K562 (cell line): ENCODE measurements at regions not wholly inside any gene's neighbourhood (a gene's known extent, or its start where the extent isn't known, plus 50 kb on each side); places are given as distances from the start of the nearest gene placed in this dataset.

Experiments
- ATAC-seq: fragments of 200-7000 bp; cut with Tn5 transposase; 3 replicates; pipeline ENCODE4 v1.9.1; 2020; ENCODE audit warnings: moderate library complexity
- BruUV-seq: library from RNA; stranded (reverse); fragments of 400-500 nt; replicated peaks from 2 replicates; lab custom pipeline; 2021; lab: Mats Ljungman, UMichigan
- CTCF ChIA-PET: fragments of 300-600 bp; formaldehyde crosslinking; extraction: SDS; loops from one replicate; lab custom pipeline; 2021; ENCODE audit warnings: low intra/inter-chr PET ratio; lab: Yijun Ruan, JAX
- POLR2A ChIA-PET: fragments of 300-600, 350-650 bp; sonication (Branson Sonifier 250); formaldehyde crosslinking; extraction: SDS; loops from one replicate; lab custom pipeline; 2021; ENCODE audit warnings: antibody characterized with exemption, inconsistent platforms; lab: Yijun Ruan, JAX
- DNase-seq, 4 experiments: peaks; one replicate each; pipeline versions ENCODE4 v3.0.0 to v3.0.0-alpha.2; 2011 to 2018; ENCODE audit warnings: low spot score in 3 of 4, mixed read lengths in 3 of 4; ENCODE audit errors: extremely low read depth in 1 of 4
- FAIRE-seq: peaks from 2 replicates; lab custom pipeline; 2011; peaks lifted over from hg19 to GRCh38; lab: Jason Lieb, UNC
- H2AFZ ChIP-seq: 2 replicates; pipeline ENCODE4 v1.6.0; 2011; ENCODE audit warnings: low read depth, low read length, control low read depth, inconsistent platforms
- H3K27ac ChIP-seq: fragments of 200-600 bp; 3 replicates; pipeline ENCODE4 v1.8.0; 2011; ENCODE audit warnings: low read depth, mild to moderate bottlenecking, control low read depth, inconsistent platforms, low read length, moderate library complexity, mixed read lengths; ENCODE audit errors: extremely low read depth
- H3K27me3 ChIP-seq, 2 experiments: fragments of 300-600 bp in 1 of 2; 2 replicates in 1 of 2; 3 replicates in 1 of 2; pipeline versions ENCODE4 v1.6.0 to v1.8.0; 2011; ENCODE audit warnings: inconsistent platforms in 2 of 2, low read length in 2 of 2, mild to moderate bottlenecking in 1 of 2, mixed read lengths in 1 of 2, moderate library complexity in 1 of 2; ENCODE audit not compliant: control insufficient read depth in 2 of 2, insufficient read depth in 2 of 2
- H3K36me3 ChIP-seq: fragments of 300-600 bp; 3 replicates; pipeline ENCODE4 v1.8.0; 2011; ENCODE audit warnings: mild to moderate bottlenecking, low read length, inconsistent platforms; ENCODE audit not compliant: control insufficient read depth, insufficient read depth
- H3K4me1 ChIP-seq, 2 experiments: fragments of 200-600 bp in 1 of 2; replicated peaks in 1 of 2; 2 replicates in 1 of 2; 3 replicates in 1 of 2; pipeline versions ENCODE4 v1.5.1 to v1.8.0; 2011; ENCODE audit warnings: inconsistent platforms in 2 of 2, low read length in 2 of 2, mild to moderate bottlenecking in 1 of 2, mixed read lengths in 1 of 2, moderate library complexity in 1 of 2; ENCODE audit not compliant: control insufficient read depth in 2 of 2, insufficient read depth in 2 of 2
- H3K4me2 ChIP-seq: 2 replicates; pipeline ENCODE4 v1.6.1; 2011; ENCODE audit warnings: low read length, control low read depth, inconsistent platforms, mixed read lengths; ENCODE audit not compliant: insufficient read depth
- H3K4me3 ChIP-seq: fragments of 200-600 bp; sonication (generic), shearing (Covaris generic); 2 replicates; pipeline ENCODE4 v1.5.1; 2016; ENCODE audit warnings: control low read depth, inconsistent platforms
- H3K79me2 ChIP-seq: fragments of 200-600 bp; 3 replicates; pipeline ENCODE4 v1.8.0; 2011; ENCODE audit warnings: low read length, inconsistent platforms; ENCODE audit not compliant: control insufficient read depth, insufficient read depth
- H3K9ac ChIP-seq, 2 experiments: 2 replicates each; pipeline versions ENCODE4 v1.6.0 to v1.6.1; 2011; ENCODE audit warnings: low read depth in 2 of 2, low read length in 2 of 2, control low read depth in 1 of 2, inconsistent platforms in 1 of 2, mild to moderate bottlenecking in 1 of 2, mixed read lengths in 1 of 2; ENCODE audit not compliant: insufficient read depth in 1 of 2
- H3K9me1 ChIP-seq: one replicate; pipeline ENCODE4 v1.6.0; 2011; ENCODE audit warnings: inconsistent platforms, mild to moderate bottlenecking, low read length, moderate library complexity; ENCODE audit not compliant: control insufficient read depth, insufficient read depth
- H3K9me3 ChIP-seq: replicated peaks from 2 replicates; pipeline ENCODE4 v1.5.1; 2011; ENCODE audit warnings: low read depth, low read length, inconsistent platforms; ENCODE audit not compliant: control insufficient read depth, insufficient read depth
- H4K20me1 ChIP-seq: replicated peaks from 2 replicates; pipeline ENCODE4 v1.6.1; 2011; ENCODE audit warnings: low read length, inconsistent platforms, mixed read lengths; ENCODE audit not compliant: control insufficient read depth, insufficient read depth
- ARID1B ChIP-seq: fragments of 450-650 bp; IDR thresholded peaks from 2 replicates; pipeline ENCODE4 v1.6.1; 2016; ENCODE audit warnings: antibody characterized with exemption, mild to moderate bottlenecking, inconsistent platforms
- BHLHE40 ChIP-seq: IDR thresholded peaks from 2 replicates; pipeline ENCODE4 v1.6.1; 2011; ENCODE audit warnings: low read length, improper control_type of control experiment
- CTBP1 ChIP-seq: fragments of 450-650 bp; IDR thresholded peaks from 2 replicates; pipeline ENCODE4 v1.6.1; 2016; ENCODE audit warnings: borderline replicate concordance
- HDAC2 ChIP-seq: fragments of 450-650 bp; IDR thresholded peaks from 2 replicates; pipeline ENCODE4 v1.6.1; 2016; ENCODE audit warnings: mild to moderate bottlenecking
- HNRNPK ChIP-seq: fragments of 200-400 bp; formaldehyde crosslinking; IDR thresholded peaks from one replicate; pipeline ENCODE4 v1.6.1; 2018; ENCODE audit warnings: mild to moderate bottlenecking, low read depth, low read length; ENCODE audit not compliant: poor library complexity, severe bottlenecking
- LARP7 ChIP-seq: fragments of 450-650 bp; IDR thresholded peaks from 2 replicates; pipeline ENCODE4 v1.6.1; 2016
- LEF1 ChIP-seq: fragments of 450-650 bp; IDR thresholded peaks from 2 replicates; pipeline ENCODE4 v1.6.1; 2016; ENCODE audit warnings: mild to moderate bottlenecking
- MYBL2 ChIP-seq, 2 experiments: fragments of 450-650 bp in 1 of 2; sonication (generic) in 1 of 2; formaldehyde crosslinking in 1 of 2; IDR thresholded peaks; 2 replicates each; pipeline versions ENCODE4 v1.6.1 to v1.8.1; 2017 to 2022; ENCODE audit warnings: borderline replicate concordance in 1 of 2, inconsistent platforms in 1 of 2, low read depth in 1 of 2, mild to moderate bottlenecking in 1 of 2, missing genetic modification reagents in 1 of 2, moderate library complexity in 1 of 2
- NFRKB ChIP-seq: fragments of 450-650 bp; IDR thresholded peaks from 2 replicates; pipeline ENCODE4 v1.6.1; 2016; ENCODE audit warnings: low read depth
- SAFB ChIP-seq: fragments of 200-400 bp; formaldehyde crosslinking; IDR thresholded peaks from 2 replicates; pipeline ENCODE4 v1.6.1; 2017; ENCODE audit warnings: low read depth, low read length, borderline replicate concordance
- SREBF1 ChIP-seq: fragments of 150-350 bp; IDR thresholded peaks from 2 replicates; pipeline ENCODE4 v1.6.1; 2014; ENCODE audit warnings: antibody characterized with exemption, low read depth, low read length, borderline replicate concordance
- SRSF3 ChIP-seq: fragments of 200-400 bp; formaldehyde crosslinking; IDR thresholded peaks from 2 replicates; pipeline ENCODE4 v1.6.1; 2016; ENCODE audit warnings: mild to moderate bottlenecking, low read length, moderate library complexity; ENCODE audit not compliant: insufficient read depth
- TAF9B ChIP-seq: fragments of 450-650 bp; IDR thresholded peaks from 2 replicates; pipeline ENCODE4 v1.6.1; 2018; ENCODE audit warnings: mild to moderate bottlenecking; ENCODE audit not compliant: partially characterized antibody
- ZNF384 ChIP-seq: IDR thresholded peaks from 2 replicates; pipeline ENCODE4 v1.6.1; 2012; ENCODE audit warnings: low read depth, low read length, improper control_type of control experiment
- ZNF431 ChIP-seq: sonication (generic); formaldehyde crosslinking; IDR thresholded peaks from 2 replicates; pipeline ENCODE4 v1.8.0; 2022; ENCODE audit warnings: mild to moderate bottlenecking, missing genetic modification reagents
- ZNF668 ChIP-seq: fragments of 250-450 bp; sonication (Bioruptor Pico); IDR thresholded peaks from 2 replicates; pipeline ENCODE4 v1.8.0; 2022; ENCODE audit warnings: mild to moderate bottlenecking, inconsistent platforms
- WGBS: fragments of 100-300 bp; shearing (Covaris generic); methylation state at CpG from one replicate; pipeline ENCODE4 v1.1.6; 2016; ENCODE audit warnings: low coverage, mixed read lengths; ENCODE audit not compliant: insufficient coverage; ENCODE audit errors: missing lambda C conversion rate; 5-methylcytosine and 5-hydroxymethylcytosine counted together
- in situ Hi-C: fragments of 300-500 bp; cut with MboI; formaldehyde crosslinking; loops from 4 replicates; pipeline ENCODE4 v1.15.0; 2018; ENCODE audit warnings: inconsistent platforms, mixed read lengths
- intact Hi-C: fragments of 100-400 bp; cut with micrococcal nuclease; formaldehyde crosslinking; loops from 2 replicates; pipeline ENCODE4 v1.14.2; 2022
- TF ChIP-seq, protein P1 (sequence below): sonication (generic); formaldehyde crosslinking; IDR thresholded peaks from 2 replicates; pipeline ENCODE4 v1.8.0; 2023; ENCODE audit warnings: missing genetic modification reagents, mild to moderate bottlenecking, borderline replicate concordance

DNA sequence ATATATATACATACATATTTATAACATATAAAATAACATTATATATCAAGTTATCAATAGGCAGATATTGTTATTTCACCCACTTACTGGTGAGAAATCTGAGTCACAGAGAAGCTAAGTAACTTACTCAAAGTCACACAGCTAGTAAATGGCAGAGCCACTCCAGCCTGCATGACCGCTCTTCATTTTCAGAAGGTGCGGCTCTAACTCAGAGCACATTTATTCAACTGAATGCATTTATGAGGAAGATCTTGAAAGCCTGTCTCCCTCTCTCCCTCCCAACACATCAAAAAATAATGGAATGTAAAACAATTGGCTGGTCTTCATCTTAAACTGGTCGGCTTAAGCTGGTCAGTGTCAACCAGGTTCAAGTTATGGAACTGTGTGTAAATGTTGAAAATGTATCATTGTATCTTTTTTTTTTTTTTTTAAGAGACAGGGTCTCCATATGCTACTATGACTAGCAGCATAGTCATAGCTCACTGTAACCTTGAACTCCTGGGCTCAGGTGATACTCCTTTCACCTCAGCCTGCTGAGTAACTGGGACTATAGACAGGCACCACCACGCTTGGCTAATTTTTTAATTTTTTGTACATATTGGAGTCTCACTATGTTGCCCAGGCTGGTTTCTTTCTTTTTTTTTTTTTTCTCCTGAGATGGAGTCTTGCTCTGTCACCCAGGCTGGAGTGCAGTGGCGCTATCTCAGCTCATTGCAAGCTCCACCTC, 70.7 kb upstream of the NCOA3 start (continued):
- no peak for TF ChIP-seq TAF9B
- TF ChIP-seq ZNF384: 0 out of 2 replicates have a peak, but pooled peaks have one; percentile 8

DNA sequence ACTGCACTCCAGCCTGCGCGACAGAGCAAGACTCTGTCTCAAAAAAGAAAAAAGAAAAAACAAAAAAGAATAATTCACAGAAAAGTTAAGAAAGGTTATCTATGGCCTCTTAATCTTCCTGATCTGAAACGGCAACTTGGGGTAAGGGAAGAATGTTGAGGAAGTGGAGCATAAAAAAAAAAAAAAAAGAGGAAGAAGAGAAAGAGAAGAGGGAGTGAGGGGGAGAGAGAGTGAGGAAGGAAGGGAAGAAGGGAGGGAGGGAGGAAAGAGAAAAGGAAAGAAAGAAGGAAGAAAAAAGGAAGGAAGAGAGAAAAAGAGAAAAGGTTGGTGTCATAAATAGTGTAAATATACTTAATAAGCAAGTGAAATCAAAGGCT, 68.9 kb upstream of the NCOA3 start:
- POLR2A ChIA-PET: interaction anchor here (0.9 to 1.0 kb wide), 2 partner anchors 9 to 20 kb away, joined by 3 read pairs; no protein-coding TSS in a partner anchor
- H3K9ac ChIP-seq: peak overlapping the region; percentile 45 to 82; a peak in 3 of 4 replicates
- 3% methylated on average over 3 of the region's 3 CpGs for WGBS
- TF ChIP-seq SRSF3 (no peak), SAFB (no peak), MYBL2 (IDR thresholded peaks at IDR 0.05; ENCODE audit: low read depth) (no peak), MYBL2 (CRISPR knock-in tag; IDR thresholded peaks at IDR 0.05; ENCODE audit: borderline replicate concordance) (no peak), ZNF431 (no peak), CTBP1 (no peak), BHLHE40 (no peak), LARP7 (peak; percentile 74; the same call in 1 of the 2 replicates), ZNF668 (CRISPR knock-in tag) (no peak), LEF1 (no peak; the same call in 1 of the 2 replicates), NFRKB (no peak), SREBF1 (no peak), HDAC2 (peak; percentile 70; the same call in 1 of the 2 replicates), ARID1B (peak; percentile 42), HNRNPK (no peak)
- TF ChIP-seq, protein P1, sequence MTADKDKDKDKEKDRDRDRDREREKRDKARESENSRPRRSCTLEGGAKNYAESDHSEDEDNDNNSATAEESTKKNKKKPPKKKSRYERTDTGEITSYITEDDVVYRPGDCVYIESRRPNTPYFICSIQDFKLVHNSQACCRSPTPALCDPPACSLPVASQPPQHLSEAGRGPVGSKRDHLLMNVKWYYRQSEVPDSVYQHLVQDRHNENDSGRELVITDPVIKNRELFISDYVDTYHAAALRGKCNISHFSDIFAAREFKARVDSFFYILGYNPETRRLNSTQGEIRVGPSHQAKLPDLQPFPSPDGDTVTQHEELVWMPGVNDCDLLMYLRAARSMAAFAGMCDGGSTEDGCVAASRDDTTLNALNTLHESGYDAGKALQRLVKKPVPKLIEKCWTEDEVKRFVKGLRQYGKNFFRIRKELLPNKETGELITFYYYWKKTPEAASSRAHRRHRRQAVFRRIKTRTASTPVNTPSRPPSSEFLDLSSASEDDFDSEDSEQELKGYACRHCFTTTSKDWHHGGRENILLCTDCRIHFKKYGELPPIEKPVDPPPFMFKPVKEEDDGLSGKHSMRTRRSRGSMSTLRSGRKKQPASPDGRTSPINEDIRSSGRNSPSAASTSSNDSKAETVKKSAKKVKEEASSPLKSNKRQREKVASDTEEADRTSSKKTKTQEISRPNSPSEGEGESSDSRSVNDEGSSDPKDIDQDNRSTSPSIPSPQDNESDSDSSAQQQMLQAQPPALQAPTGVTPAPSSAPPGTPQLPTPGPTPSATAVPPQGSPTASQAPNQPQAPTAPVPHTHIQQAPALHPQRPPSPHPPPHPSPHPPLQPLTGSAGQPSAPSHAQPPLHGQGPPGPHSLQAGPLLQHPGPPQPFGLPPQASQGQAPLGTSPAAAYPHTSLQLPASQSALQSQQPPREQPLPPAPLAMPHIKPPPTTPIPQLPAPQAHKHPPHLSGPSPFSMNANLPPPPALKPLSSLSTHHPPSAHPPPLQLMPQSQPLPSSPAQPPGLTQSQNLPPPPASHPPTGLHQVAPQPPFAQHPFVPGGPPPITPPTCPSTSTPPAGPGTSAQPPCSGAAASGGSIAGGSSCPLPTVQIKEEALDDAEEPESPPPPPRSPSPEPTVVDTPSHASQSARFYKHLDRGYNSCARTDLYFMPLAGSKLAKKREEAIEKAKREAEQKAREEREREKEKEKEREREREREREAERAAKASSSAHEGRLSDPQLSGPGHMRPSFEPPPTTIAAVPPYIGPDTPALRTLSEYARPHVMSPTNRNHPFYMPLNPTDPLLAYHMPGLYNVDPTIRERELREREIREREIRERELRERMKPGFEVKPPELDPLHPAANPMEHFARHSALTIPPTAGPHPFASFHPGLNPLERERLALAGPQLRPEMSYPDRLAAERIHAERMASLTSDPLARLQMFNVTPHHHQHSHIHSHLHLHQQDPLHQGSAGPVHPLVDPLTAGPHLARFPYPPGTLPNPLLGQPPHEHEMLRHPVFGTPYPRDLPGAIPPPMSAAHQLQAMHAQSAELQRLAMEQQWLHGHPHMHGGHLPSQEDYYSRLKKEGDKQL: no peak

More for the DNA sequence above, 68.9 kb upstream of the NCOA3 start:
- H4K20me1 ChIP-seq: no peaks in the 10 kb centered on the region
- no peak for FAIRE-seq
- intact Hi-C loops (no loop called here), in situ Hi-C loops (no loop called here)
- BruUV-seq: no TSS peak
- no peaks in the 10 kb centered on the region for H3K36me3 ChIP-seq
- H2AFZ ChIP-seq: peak overlapping the region; percentile 92
- H3K9me1 ChIP-seq: no peaks in the 10 kb centered on the region
- no peak for DNase-seq
- H3K79me2 ChIP-seq: no peaks in the 10 kb centered on the region
- no peaks in the 10 kb centered on the region for H3K27me3 ChIP-seq
- CTCF ChIA-PET: no interaction called here
- peaks cover 10% of the 10 kb centered on the region in 2 experiments; a peak in 4 of 5 replicates for H3K4me1 ChIP-seq
- peak overlapping the region; percentile 56; the same call in 1 of the 3 replicates for H3K27ac ChIP-seq
- H3K9me3 ChIP-seq: no peaks in the 10 kb centered on the region
- ATAC-seq: no peak
- peak overlapping the region; percentile 6; the same call in 1 of the 2 replicates for H3K4me3 ChIP-seq
- peak overlapping the region; percentile 70 for H3K4me2 ChIP-seq
